Activated T-cell treated with anti-CD3 and anti-CD28 coated beads, Interleukin-2, amount 50 U/mL, for 48 hours (primary cell): ENCODE measurements at regions not wholly inside any gene's neighbourhood (a gene's known extent, or its start where the extent isn't known, plus 50 kb on each side); places are given as distances from the start of the nearest gene placed in this dataset.
A peak's percentile ranks its signal among the peaks of the same experiment; 100 is the strongest.

Experiments used
- DNase-seq, 2 experiments: peaks; one replicate each; pipeline ENCODE4 v3.0.0-alpha.2; 2020

- no peak for DNase-seq
These were observed 266.4 kb upstream of the RPL38 start for GRCh38 chr17:73936908-73937627.

- DNase-seq = no peak
These were observed 264.8 kb upstream of the RPL38 start for GRCh38 chr17:73938706-73939105.

DNA sequence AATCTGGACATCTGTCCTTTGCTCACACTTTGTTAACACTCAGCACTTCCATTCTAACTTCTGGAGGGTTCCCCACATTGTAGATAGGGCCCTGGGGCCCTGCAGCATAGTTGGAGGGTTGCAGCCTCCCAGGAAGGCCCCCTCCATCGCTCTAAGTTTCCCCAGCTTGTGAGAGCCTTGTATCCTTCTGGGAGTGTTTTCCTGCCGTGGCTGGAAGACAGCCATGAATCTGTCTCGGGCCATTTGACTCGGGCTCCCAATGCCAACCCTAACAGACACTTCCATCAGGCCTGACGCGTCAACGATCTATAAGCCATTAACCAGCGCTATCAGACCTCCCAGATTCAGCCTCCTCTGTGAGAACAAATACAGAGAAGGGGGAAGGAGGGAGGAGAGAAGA lies 263.7 kb upstream of the RPL38 start:
- DNase-seq = no peak

DNA sequence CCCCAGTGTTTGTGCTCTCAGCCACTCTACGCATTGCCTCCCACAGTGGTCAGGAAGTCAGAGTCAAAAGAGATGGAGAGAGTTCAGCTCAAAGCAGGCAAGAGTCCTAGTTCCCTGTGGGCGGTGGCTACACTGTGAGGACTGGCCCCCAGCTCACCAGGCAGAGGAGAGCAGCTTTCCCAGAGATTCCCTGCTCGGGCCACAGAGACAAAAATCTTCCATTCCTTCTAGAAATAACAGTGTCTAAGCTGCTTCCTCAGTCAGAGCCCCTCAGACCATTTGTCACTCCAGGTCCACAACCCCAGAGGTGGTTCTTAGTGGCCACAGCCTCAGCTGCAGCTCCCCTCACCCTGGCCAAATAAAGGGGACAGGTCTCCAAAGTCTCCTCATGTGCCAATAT lies 263.0 kb upstream of the RPL38 start:
- no peak for DNase-seq

- DNase-seq = no peak
These were observed 261.5 kb upstream of the RPL38 start for GRCh38 chr17:73941919-73942530.

- no peak for DNase-seq
These were observed 260.6 kb upstream of the RPL38 start for GRCh38 chr17:73942703-73943415.

- DNase-seq = no peak
These were observed 259.9 kb upstream of the RPL38 start for GRCh38 chr17:73943416-73944110.

GRCh38 chr17:73944366-73944765 lies 259.1 kb upstream of the RPL38 start:
- no peak for DNase-seq

DNA sequence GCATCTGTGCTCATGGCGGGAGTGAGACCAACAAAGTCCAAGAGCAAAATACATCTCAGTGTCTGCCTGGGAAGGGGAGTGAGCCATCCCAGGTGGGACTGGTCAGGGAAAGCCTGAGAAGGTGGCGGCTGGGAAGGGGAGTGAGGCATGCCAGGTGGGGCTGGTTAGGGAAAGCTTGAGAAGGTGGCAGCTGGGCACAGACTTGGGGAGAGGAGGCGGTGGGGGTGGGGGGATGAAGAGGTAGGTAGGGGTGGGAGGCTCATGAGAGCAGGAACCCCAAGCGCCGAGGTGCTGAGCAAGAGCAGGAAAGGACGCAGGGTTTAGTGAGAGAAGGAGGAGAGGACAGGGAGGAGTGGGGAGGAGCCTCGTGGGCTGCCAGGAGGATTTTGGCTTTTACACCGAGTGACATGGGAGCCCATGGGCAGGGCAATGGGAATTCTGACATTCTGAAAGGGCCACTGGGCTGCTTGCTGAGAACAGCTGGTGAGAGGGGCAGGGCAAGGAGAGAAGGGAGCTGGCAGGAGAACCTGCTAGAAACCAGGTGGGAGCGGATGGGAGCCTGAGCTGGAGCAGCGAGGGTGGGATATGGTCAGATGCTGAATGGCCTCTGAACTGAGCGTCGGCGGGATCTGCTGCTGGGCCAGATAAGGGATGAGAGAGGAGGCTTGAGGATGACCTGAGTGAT lies 256.1 kb upstream of the RPL38 start:
- no peak for DNase-seq

DNA sequence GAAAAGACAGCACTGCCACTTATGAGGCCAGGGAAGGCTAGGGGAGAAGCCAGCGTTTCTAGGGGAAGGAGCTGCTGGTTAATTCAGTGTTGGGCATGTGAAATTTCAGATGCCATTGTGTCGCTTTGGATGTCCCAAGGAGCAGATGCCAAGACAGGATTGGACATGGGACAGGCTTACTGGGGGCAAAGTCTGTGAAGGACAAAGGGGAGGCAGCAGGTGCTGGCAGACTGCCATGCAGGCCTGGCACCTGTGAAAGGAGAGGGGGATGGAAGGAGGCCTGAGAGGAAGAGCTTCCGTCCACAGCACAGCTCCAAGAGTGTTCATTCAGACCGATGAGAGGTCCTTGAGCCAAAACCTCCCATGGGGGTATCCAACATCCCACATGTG lies 255.5 kb upstream of the RPL38 start:
- DNase-seq = no peak

DNA sequence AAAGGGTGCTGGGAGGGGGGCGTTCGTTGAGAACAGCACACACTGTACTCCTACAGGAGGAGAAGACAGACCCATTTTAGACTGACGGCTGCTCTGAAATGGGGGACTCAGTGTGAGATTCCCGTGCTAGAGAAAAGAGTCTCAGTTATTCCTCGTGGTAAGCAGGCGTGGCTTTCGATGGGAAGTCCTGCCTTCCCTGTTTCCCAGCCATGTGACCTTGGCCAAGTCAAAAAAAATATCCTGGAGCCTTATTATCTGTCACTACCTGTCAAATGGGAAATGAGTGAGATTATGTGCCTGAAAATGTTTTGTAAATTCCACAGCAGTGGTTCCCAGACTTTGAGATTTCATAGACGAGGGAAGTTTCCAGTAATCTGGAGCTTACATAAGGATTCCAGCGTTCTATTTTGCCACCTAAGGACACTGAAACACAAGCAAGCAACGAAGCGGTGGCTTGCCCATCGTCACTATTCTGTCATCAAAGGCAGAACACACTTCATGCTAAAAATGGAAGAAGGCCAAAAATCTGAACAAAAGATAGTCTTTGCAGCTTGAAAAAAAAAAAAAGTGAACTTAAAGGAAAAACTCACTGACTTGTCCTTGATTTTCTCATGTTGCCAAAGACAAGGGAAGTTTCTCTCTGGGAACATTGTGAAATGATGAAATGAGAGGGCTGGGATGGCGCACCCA lies 253.4 kb upstream of the RPL38 start:
- no peak for DNase-seq

- DNase-seq = no peak
These were observed 252.9 kb upstream of the RPL38 start for GRCh38 chr17:73950593-73950914.

- no peak for DNase-seq
These were observed 251.4 kb upstream of the RPL38 start for GRCh38 chr17:73952082-73952479.

- peak; percentile 66 to 76 for DNase-seq
These were observed 250.8 kb upstream of the RPL38 start for GRCh38 chr17:73952480-73953205.

GRCh38 chr17:73953206-73954033 lies 250.1 kb upstream of the RPL38 start:
- DNase-seq = no peak

GRCh38 chr17:73954951-73955350 lies 248.5 kb upstream of the RPL38 start:
- DNase-seq = no peak

DNA sequence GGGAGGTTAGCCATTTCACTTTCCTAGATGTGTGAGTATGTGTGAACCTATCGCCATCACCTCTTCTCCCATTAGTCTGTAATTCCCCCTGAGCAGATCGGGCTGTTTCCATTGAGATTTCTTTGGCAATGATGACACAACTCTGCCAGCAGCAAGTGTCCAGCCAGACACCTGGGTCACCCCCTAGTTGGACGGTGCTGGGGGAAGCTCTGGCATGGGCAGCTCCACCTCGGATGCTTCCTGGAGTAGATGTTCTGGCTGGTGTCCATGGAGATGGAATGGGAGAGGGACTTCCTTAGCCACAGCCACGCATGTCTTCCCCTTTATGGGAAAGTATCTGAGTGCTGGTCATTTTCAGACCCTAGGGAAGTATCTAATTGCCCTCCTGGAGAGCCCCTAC lies 247.9 kb upstream of the RPL38 start:
- DNase-seq = no peak

DNA sequence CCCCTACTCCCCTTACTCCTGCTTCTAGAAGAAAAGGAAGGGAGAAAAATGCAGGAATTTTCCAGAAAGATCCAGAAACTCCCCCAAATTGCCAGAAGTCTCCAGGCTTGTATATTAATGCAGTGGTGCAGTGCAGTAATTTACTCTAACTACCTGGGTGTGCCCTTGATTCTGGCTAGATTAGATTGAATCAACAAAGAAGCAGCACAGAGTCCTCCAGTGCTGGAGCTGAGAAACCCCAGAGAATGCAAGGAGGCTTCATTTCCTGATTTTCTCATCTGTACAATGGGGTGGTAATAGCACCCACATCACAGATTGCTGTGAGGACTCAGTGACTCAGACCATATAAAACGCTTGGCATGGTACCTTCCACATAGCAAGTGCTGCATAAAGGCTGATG lies 247.3 kb upstream of the RPL38 start:
- no peak for DNase-seq

GRCh38 chr17:73956595-73957465 lies 246.6 kb upstream of the RPL38 start:
- DNase-seq = peak; percentile 73

DNA sequence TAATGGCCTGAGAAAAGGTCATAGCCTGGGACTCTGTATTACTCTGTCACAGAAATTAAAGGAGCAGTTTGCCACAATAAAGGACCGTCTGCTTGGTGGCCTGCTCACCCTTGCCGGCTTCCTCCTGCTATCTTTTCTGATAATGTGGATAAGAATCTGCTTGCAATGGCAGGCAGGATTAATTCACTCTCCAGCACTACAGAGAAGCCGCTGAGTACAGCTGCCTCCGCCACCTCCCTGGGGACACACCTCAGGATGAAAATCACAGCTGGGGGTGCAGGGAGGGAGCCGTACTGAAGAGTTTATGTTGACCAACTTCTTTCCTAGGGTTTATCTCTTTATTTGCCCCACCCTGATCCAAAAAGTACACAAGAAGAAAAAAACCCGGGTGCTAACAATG lies 245.9 kb upstream of the RPL38 start:
- no peak for DNase-seq
